Mesenteric fat pad (tissue), 1 donor: ENCODE measurements at regions not wholly inside any gene's neighbourhood (a gene's known extent, or its start where the extent isn't known, plus 50 kb on each side); places are given as distances from the start of the nearest gene placed in this dataset.

Experiments
- DNase-seq: peaks from one replicate; pipeline ENCODE4 v3.0.0-alpha.2; 2020; ENCODE audit warnings: low spot score
- donor health status: DM: yes; HTN: yes; CAD: no.

- DNase-seq: no peak
Observed at GRCh38 chr13:80284290-80284689, 56.6 kb downstream of the SPRY2 start.

GRCh38 chr13:80278706-80279105 is 62.2 kb downstream of the SPRY2 start:
- DNase-seq: no peak

GRCh38 chr13:80276371-80277289 is 64.3 kb downstream of the SPRY2 start:
- DNase-seq: no peak

DNA sequence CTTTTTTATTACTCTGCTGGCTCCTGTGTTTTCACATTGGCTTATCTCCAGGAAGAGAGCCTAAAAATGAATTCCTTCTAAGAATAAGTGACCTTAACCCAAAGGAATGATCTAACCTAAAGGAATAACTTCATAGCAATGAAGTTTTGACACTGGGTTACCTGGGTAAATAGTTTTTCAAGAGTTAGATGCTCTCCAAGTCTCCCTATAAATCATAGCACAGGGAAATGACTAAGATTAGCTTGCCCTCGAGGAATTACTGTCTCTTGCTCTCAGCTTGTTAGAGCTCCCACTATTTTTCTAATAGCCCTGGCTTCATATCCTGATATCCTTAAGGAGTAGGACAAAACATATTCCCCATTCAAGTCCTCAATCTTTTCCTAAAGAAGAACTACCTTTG is 66.3 kb downstream of the SPRY2 start:
- no peak for DNase-seq

DNA sequence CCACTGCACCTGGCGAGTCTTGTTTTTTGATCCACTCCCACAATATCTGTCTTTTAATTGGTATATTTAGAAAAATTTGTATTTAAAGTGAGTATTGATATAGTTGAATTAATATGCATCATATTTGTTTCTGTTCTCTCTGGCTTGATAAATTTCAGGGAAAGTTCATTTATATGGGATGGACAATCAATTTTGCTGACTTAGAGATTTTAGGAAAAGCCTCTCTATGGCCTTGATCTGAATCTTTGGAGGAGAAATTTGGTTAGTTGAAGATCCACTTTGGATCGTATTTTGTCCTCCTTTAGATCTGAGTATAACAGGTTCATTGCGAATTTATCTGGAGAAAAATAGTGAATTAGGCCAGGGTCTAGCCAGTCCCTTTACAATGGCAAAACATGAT is 67.2 kb downstream of the SPRY2 start:
- no peak for DNase-seq

DNA sequence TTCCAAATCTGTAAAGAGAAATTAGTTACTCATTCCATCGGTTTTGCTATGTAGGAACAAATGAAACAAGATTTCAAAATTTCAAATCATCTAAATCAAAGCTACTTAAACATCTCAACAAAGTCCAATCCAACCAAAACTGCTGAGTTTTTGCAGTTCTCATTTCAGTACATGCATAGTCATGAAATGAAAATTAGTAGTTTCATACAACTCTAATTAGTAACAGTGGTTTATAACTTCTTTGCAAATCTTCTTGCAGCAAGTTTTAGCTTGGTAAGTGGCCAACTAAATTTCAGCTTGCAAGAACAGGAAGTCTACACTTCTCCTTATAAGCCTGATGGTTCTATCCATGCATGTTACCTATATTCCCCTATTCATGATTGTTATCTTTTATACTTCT is 75.6 kb downstream of the SPRY2 start:
- DNase-seq: no peak

- no peak for DNase-seq
Observed at GRCh38 chr13:80263745-80264513, 77.0 kb downstream of the SPRY2 start.

GRCh38 chr13:80262051-80262695 is 78.8 kb downstream of the SPRY2 start:
- DNase-seq: no peak

DNA sequence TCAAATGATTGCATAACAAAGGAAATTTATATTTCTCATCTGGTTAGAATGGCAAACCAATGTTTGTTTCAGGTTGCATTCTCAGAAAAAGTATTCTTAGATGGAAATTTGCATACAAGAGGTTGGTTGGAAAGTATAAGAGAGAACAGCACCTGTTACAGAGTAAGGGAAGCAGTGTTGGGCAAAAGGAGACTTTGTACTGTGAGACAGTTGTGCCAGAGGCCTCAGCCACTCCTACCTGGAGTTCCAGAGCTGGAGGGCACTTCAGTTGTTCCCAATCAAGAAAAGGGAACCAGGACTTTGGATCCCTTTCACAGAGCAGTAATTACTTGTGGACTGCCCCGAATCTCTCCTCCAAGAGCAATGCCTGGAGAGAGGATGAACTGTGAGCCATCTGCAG is 81.8 kb downstream of the SPRY2 start:
- DNase-seq: no peak

- DNase-seq: no peak
Observed at GRCh38 chr13:80256352-80256932, 84.5 kb downstream of the SPRY2 start.

- DNase-seq: no peak
Observed at GRCh38 chr13:80255946-80256345, 85.0 kb downstream of the SPRY2 start.

DNA sequence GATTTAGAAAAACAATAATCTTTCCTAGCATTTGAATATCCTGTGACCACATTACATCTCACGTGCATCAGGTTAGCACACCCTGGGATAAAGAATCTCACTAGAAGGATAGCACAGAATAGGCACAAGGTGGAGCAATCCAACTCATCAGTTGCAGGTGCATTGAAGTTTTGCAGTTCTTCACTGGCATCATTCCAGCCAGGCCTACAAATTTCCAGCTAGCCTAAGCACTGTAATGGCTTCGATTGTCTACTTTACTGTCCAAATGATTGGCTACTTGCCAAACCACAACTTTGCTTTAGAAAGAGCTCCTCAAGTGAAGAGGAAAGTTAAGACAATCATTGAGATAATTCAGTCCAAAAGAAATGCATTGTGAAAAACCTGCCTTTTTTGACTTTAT is 89.5 kb downstream of the SPRY2 start:
- no peak for DNase-seq

- no peak for DNase-seq
Observed at GRCh38 chr13:80250213-80250810, 90.6 kb downstream of the SPRY2 start.

DNA sequence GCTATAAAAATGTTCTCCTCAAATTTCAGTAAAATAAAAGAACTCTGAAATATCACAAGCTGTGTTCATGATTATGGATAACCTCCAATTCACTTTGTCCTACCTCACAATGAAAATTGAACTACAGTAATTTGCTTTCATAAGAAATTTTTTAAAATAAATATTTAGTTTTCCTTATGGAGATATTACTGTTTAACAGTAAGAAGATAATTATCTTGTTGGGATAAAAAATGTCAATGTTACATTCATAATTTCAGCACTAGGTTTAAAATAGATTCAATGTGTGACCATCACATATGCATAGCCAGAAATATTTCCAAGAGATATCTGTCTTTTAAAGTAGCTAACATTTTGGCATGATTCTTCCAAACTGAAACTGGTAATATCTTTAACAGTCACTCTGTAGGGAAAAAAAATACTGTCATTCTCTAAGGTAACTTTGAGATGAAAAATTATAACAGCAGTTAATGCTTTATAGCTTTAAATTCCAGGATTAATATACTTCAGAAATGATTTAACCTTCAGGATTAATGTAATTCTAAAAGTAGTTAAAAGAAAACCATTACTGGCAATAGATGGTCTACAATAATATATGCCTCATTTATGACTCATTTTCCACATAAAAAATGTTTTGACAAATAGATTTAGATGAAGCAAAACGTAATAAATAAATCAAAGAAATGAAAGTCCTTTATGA is 91.3 kb downstream of the SPRY2 start:
- no peak for DNase-seq

DNA sequence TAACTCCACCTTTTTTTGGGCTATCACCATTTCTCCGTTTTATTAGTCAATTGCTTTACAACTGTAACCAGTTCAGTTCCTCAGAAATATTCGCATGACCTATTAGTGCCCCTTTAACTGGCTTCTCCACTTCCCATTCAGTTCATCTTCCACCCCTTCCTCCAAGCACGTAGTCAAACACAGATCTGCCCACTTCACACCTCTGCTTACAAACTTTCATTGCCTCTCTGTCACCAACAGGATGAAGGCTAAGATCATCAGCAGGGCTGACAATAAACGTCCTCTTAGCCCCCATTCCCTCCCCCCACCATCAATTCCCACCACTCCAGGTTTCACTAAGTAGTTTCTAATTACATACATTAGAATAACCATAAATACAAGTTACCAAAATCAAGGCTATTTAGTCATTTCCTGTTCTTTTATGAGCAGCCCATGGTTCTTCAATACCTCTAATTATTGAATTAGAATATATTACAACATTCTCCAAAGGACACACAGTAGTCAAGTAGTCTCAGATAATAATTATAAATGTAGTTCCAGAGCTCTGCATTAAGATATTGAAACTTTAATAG is 95.7 kb downstream of the SPRY2 start:
- DNase-seq: no peak

DNA sequence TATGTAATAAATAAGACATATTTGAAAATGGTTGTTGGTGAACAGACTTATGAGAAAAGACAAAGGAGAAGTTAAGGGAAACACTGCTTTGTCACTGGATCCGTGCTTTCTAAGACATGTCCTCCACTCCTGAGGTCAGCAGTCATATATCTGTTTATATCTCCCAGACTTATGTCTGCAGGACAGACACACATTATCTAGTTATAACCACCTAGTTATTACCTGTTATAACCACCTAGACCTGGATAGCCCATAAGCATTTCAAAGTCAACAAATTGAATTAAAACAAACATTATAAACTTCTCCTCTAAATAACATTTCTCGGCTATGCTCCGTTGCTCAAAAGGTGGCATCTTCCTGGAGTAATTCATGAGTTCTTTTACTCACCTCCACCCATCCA is 96.4 kb downstream of the SPRY2 start:
- no peak for DNase-seq

- no peak for DNase-seq
Observed at GRCh38 chr13:80242728-80243427, 98.0 kb downstream of the SPRY2 start.

GRCh38 chr13:80239571-80240255 is 101.2 kb downstream of the SPRY2 start:
- no peak for DNase-seq

- DNase-seq: no peak
Observed at GRCh38 chr13:80239116-80239515, 101.8 kb downstream of the SPRY2 start.
